DOHH2 (cell line): ENCODE measurements at regions not wholly inside any gene's neighbourhood (a gene's known extent, or its start where the extent isn't known, plus 50 kb on each side); places are given as distances from the start of the nearest gene placed in this dataset.

Source experiments
- H3F3A ChIP-seq: fragments of 200-600 bp; sonication (generic), shearing (Covaris generic); 2 replicates; pipeline ENCODE4 v1.6.0; 2016; ENCODE audit warnings: antibody characterized with exemption, mild to moderate bottlenecking; ENCODE audit not compliant: control insufficient read depth, insufficient read depth
- H3K27ac ChIP-seq: fragments of 200-600 bp; sonication (generic); 2 replicates; pipeline ENCODE4 v1.5.1; 2014; ENCODE audit warnings: low read depth, mild to moderate bottlenecking, low read length, moderate library complexity
- H3K27me3 ChIP-seq: fragments of 200-600 bp; sonication (generic); 2 replicates; pipeline ENCODE4 v1.6.1; 2014; ENCODE audit warnings: mild to moderate bottlenecking, low read length, mixed read lengths; ENCODE audit not compliant: control insufficient read depth
- H3K36me3 ChIP-seq: fragments of 200-600 bp; sonication (generic); 2 replicates; pipeline ENCODE4 v1.6.1; 2014; ENCODE audit warnings: mild to moderate bottlenecking, low read length, moderate library complexity, mixed read lengths; ENCODE audit not compliant: control insufficient read depth
- H3K4me1 ChIP-seq: fragments of 200-600 bp; sonication (generic); 2 replicates; pipeline ENCODE4 v1.6.1; 2014; ENCODE audit warnings: mild to moderate bottlenecking, low read length, mixed read lengths; ENCODE audit not compliant: control insufficient read depth
- H3K4me2 ChIP-seq: fragments of 200-600 bp; sonication (generic); 2 replicates; pipeline ENCODE4 v1.6.0; 2014; ENCODE audit warnings: mild to moderate bottlenecking, low read length, moderate library complexity
- H3K4me3 ChIP-seq: fragments of 200-600 bp; sonication (generic); 2 replicates; pipeline ENCODE4 v1.5.1; 2014; ENCODE audit warnings: mild to moderate bottlenecking, low read length, mixed read lengths
- H3K79me2 ChIP-seq: fragments of 200-600 bp; sonication (generic); 2 replicates; pipeline ENCODE4 v1.6.1; 2014; ENCODE audit warnings: mild to moderate bottlenecking, low read length, mixed read lengths; ENCODE audit not compliant: control insufficient read depth
- H3K9me2 ChIP-seq: fragments of 200-600 bp; sonication (generic); replicated peaks from 2 replicates; pipeline ENCODE4 v1.6.1; 2014; ENCODE audit warnings: mild to moderate bottlenecking, low read length, mixed read lengths; ENCODE audit not compliant: control insufficient read depth
- H3K9me3 ChIP-seq: fragments of 200-600 bp; sonication (generic); 2 replicates; pipeline ENCODE4 v1.6.1; 2014; ENCODE audit warnings: antibody characterized with exemption, low read length, mixed read lengths; ENCODE audit not compliant: control insufficient read depth, insufficient read depth
- H4K20me1 ChIP-seq: fragments of 200-600 bp; sonication (generic); 2 replicates; pipeline ENCODE4 v1.6.0; 2014; ENCODE audit warnings: low read depth, mild to moderate bottlenecking, antibody characterized with exemption, low read length, moderate library complexity; ENCODE audit not compliant: control insufficient read depth, insufficient read depth
- CTCF ChIP-seq: fragments of 200-600 bp; sonication (generic); IDR thresholded peaks from one replicate; pipeline ENCODE4 v1.5.1; 2014; ENCODE audit warnings: antibody characterized with exemption, mild to moderate bottlenecking, low read depth, low read length; ENCODE audit not compliant: poor library complexity, severe bottlenecking
- EZH2phosphoT487 ChIP-seq: fragments of 200-600 bp; sonication (generic); IDR thresholded peaks from 2 replicates; pipeline ENCODE4 v1.6.1; 2017; ENCODE audit warnings: borderline replicate concordance, mild to moderate bottlenecking, antibody characterized with exemption, low read length, moderate library complexity, mixed read lengths

GRCh38 chr2:10232096-10232815 is 70.4 kb upstream of the HPCAL1 start:
- H3K27ac ChIP-seq, result no peak overlapping the region
- no peaks in the 10 kb centered on the region for H3K36me3 ChIP-seq
- no peaks in the 10 kb centered on the region for H3F3A ChIP-seq
- no peak overlapping the region for H3K4me2 ChIP-seq
- no peaks in the 10 kb centered on the region for H3K79me2 ChIP-seq
- H3K4me3 ChIP-seq, result no peak overlapping the region
- TF ChIP-seq EZH2phosphoT487 (no peak), CTCF (no peak)
- H4K20me1 ChIP-seq, result no peaks in the 10 kb centered on the region
- H3K4me1 ChIP-seq, result peaks cover 3% of the 10 kb centered on the region; the same call in 1 of the 2 replicates
- no peaks in the 10 kb centered on the region for H3K9me2 ChIP-seq
- peaks cover 2% of the 10 kb centered on the region; the same call in 1 of the 2 replicates for H3K27me3 ChIP-seq
- no peaks in the 10 kb centered on the region for H3K9me3 ChIP-seq

DNA sequence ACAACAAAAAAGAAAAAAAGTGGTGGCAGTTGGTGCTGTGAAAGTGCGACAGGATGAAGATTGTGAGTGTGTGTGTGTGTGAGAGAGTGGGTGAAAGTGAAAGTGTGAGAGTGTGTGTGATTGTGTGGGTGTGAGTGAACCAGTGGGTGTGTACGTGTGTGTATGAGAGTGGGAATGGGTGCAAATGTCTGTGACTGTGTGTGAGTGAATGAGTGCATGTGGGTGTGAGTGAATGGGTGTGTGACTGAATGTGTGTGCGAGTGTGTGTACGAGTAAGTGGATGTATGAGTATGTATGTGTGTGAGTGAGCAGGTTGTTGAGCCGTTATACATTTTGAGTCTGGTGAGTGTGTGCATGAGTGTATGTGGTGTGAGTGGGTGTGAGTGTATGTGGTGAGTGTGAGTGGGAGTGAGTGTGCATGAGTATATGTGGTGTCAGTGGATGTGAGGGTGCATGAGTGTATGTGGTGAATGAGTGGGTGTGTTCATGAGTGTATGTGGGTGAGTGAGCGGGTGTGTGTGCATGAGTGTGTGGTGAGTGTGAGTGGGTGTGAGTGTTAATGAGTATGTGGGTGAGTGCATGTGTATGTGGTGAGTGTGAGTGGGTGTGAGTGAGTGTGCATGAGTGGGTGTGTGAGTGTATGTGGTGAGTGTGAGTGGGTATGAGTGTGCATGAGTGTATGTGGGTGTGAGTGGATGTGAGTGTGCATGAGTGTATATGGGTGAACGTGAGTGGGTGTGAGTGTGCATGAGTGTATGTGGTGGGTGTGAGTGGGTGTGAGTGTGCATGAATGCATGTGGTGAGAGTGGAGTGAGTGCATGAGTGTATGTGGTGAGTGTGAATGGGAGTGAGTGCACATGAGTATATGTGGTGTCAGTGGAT is 69.3 kb upstream of the HPCAL1 start:
- Histone ChIP-seq H3K79me2 (no peaks in the 10 kb centered on the region), H3K9me2 (no peaks in the 10 kb centered on the region), H3K4me1 (no peaks in the 10 kb centered on the region), H3K9me3 (no peaks in the 10 kb centered on the region), H3K4me3 (no peak overlapping the region), H3K36me3 (no peaks in the 10 kb centered on the region), H3K27ac (no peak overlapping the region), H3K27me3 (no peaks in the 10 kb centered on the region), H3F3A (no peaks in the 10 kb centered on the region), H3K4me2 (no peak overlapping the region), H4K20me1 (no peaks in the 10 kb centered on the region)
- TF ChIP-seq EZH2phosphoT487 (no peak), CTCF (no peak)

- no peak overlapping the region for H3K4me3 ChIP-seq
- H3K4me1 ChIP-seq, result no peaks in the 10 kb centered on the region
- TF ChIP-seq EZH2phosphoT487 (no peak), CTCF (no peak)
- H3F3A ChIP-seq, result no peaks in the 10 kb centered on the region
- H3K27ac ChIP-seq, result no peak overlapping the region
- no peaks in the 10 kb centered on the region for H3K9me3 ChIP-seq
- H3K9me2 ChIP-seq, result no peaks in the 10 kb centered on the region
- no peaks in the 10 kb centered on the region for H3K36me3 ChIP-seq
- no peaks in the 10 kb centered on the region for H3K79me2 ChIP-seq
- H3K27me3 ChIP-seq, result no peaks in the 10 kb centered on the region
- H4K20me1 ChIP-seq, result no peaks in the 10 kb centered on the region
- no peak overlapping the region for H3K4me2 ChIP-seq
These were observed 68.7 kb upstream of the HPCAL1 start for GRCh38 chr2:10234013-10234306.
